Hematopoietic multipotent progenitor cell (in vitro differentiated cells): ENCODE measurements at regions not wholly inside any gene's neighbourhood (a gene's known extent, or its start where the extent isn't known, plus 50 kb on each side); places are given as distances from the start of the nearest gene placed in this dataset.
"Not testable (repeated sequence)": the region's sequence is repeated elsewhere in the genome, so short reads cannot be mapped to it uniquely, and the experiment has no call there.

Source experiments
- DNase-seq, 3 donors: peaks; one replicate each; pipeline ENCODE4 v3.0.0-alpha.2; 2011 to 2015; ENCODE audit warnings: low read depth in 2 of 3, low spot score in 2 of 3

DNA sequence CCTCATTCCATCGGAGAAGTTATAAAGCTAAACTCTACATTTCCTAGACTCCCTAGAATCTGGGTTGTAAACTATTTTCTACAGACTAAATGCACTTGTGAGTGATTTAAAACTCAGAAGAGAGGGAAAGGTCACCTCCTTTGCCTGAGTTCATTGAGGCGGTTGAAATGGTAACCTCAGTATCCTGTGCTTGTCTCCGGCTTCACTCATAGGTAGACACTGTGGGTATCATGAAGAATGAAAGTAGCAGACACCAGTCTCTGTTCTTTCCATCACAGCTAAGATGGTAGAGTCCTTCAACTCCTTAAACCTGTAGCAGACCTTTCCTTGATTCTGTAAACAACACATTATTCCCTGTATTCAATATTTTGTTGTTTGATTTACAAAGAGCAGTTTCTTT lies 291.3 kb upstream of the ANKRD50 start:
- no peak for DNase-seq

- no peak for DNase-seq
These were observed 285.5 kb upstream of the ANKRD50 start for GRCh38 chr4:124997991-124998390.

GRCh38 chr4:124997124-124997523 lies 284.6 kb upstream of the ANKRD50 start:
- no peak for DNase-seq

DNA sequence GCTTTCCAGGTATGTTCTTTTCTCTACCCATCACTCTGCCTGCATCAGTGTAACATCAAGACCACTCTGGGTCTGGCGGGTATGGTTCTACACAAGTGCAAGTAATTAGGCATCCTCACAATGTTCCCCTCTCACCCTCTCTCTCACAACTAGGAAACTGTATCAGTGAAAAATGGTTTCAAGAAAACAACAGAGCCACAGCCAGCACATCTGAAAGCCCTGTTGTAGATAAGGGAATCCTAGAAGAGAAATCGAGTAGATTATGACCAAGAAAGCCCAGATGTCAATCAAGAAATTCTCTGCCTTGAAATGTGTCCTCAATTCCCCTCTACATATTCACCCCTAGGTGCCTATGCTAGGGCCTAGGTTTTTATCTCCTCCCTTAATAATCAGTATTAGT lies 281.3 kb upstream of the ANKRD50 start:
- no peak for DNase-seq

DNA sequence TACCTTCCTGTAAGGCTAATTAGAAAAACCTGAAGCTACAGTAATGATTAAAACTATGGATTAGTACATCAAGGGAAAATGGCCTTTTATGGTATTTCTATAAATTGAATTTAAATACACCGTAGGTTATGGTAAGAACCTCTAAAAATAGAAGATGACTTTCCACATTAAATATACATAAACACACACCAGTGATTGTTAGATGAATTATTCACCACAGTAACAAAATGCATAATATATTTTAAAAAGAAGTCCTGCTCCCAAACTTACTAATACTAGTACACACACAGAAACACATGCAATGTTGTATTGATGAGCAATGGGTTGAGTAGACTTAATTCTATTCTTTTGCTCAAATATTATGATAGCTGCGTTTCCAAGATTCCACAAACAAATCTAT lies 277.9 kb upstream of the ANKRD50 start:
- DNase-seq, result no peak

- DNase-seq, result no peak
These were observed 267.8 kb upstream of the ANKRD50 start for GRCh38 chr4:124980276-124980752.

- not testable (repeated sequence) for DNase-seq
These were observed 266.0 kb upstream of the ANKRD50 start for GRCh38 chr4:124978536-124978935.

DNA sequence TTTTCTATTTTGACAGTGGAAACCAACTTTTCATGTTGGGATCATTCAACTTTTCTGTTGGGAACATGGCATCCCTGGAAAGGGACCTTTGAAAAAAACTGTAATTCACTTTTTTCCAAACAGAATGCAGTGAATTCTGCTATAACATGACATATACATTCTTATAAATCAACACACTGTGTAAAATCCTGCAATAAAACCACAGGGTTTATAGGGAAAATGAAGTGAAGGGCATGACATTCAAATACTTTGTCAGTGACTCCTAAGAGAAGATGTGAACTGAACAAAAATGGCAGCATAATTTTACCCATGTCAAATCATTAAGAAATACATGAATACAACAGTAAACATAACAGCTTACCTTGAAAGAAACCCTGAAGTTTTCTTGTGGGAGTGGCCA lies 264.5 kb upstream of the ANKRD50 start:
- DNase-seq, result no peak

- DNase-seq, result no peak
These were observed 261.6 kb upstream of the ANKRD50 start for GRCh38 chr4:124974152-124974551.

GRCh38 chr4:124973716-124974115 lies 261.2 kb upstream of the ANKRD50 start:
- no peak for DNase-seq

- DNase-seq, result no peak
These were observed 257.5 kb upstream of the ANKRD50 start for GRCh38 chr4:124970011-124970410.

GRCh38 chr4:124965497-124965891 lies 253.0 kb upstream of the ANKRD50 start:
- no peak for DNase-seq

GRCh38 chr4:124964852-124965496 lies 252.4 kb upstream of the ANKRD50 start:
- no peak for DNase-seq

- DNase-seq, result no peak
These were observed 251.7 kb upstream of the ANKRD50 start for GRCh38 chr4:124964251-124964650.

DNA sequence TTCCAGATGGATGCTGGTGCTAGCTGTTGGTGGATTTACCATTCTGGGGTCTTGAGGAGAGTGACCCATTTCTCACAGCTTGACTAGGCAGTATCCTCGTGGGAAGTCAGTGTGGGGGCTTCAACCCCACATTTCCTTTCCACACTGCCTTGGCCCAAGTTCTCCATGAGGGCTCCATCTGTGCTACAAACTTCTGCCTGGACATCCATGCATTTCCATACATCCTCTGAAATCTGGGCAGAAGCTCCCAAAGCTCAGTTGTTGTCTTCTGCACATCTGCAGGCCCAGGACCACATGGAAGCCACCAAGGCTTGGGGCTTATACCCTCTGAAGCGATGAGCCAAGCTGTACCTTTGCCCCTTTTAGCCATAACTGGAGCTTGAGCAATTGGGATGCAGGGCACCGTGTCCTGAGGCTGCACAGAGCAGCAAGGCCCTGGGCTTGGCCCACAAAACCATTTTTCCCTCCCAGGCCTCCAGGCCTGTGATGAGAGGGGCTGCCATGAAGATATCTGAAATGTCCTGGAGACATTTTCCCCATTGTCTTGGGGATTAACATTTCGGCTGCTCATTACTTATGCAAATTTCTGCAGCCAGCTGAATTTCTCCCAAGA lies 248.7 kb upstream of the ANKRD50 start:
- no peak for DNase-seq

DNA sequence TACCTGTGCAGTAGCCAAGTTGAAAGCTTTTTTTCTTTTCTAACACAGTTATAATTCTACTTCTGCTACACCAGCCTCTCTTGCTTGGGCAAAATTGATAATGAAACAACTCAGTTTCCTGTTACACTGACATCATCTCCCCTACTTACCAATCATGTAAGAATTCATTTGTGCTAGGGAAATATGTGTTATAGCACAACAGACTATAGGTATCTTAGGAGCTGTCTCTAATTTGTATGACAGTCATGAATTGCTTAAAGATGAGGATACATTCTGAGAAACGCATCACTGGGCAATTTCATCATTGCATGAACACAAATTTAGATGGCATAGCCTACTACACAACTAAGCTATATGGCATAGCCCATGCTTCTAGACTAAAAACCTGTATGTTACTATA lies 246.3 kb upstream of the ANKRD50 start:
- DNase-seq, result no peak

DNA sequence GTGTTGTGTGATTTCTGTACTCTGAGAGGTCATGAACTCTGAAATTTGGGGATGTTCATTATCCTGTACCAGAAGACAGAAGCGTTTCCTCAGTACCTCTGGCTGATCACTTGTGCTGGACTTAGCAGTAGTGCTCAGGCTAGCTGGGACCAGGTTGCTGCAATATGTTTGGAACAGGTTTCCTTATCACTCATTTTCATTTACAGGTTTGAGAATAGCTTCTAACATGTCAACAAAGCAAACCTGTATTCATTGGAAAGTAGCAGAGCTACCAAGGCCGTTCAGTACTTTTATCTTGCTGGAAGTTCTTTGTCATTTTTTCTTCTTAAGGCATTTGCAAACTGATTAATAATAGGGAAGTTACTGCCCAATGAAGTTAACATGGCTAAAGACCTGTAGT lies 242.9 kb upstream of the ANKRD50 start:
- no peak for DNase-seq

DNA sequence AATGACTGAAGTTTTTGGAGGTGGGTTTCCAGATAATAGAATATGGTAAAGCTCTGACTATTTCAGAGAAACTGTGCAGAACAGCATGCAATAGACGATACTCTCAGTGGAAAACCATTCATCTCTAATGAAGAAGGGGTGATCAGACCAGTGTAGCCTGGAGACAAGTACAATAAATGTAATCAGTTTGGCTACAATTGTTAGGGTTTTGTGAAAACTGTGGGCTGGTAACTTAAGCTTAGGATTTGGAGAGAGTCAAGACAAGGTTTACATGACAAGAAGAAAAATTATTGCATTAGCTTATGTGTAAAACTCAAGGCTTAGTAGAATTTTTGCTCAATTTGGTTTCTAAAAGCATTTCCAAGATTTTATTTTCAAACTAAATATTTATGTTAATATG lies 241.5 kb upstream of the ANKRD50 start:
- DNase-seq, result no peak

DNA sequence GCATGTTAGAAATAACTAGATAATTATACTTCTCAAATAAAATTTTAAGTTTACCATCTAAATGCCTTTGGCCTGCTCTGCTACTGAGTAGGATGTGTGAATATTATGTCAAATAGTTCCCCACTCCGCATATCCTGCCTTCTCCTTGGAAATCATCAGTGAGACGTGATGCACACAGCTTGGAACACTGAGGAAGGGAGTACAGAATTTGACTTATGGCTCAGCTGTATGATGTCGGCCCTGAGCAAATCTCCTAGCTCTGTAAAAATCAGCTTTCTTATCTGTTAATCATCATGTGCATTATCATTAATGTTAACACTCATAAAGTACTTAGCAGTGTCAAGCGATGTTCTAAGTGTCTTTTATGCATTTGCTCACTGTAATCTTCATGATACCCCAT lies 241.0 kb upstream of the ANKRD50 start:
- no peak for DNase-seq

DNA sequence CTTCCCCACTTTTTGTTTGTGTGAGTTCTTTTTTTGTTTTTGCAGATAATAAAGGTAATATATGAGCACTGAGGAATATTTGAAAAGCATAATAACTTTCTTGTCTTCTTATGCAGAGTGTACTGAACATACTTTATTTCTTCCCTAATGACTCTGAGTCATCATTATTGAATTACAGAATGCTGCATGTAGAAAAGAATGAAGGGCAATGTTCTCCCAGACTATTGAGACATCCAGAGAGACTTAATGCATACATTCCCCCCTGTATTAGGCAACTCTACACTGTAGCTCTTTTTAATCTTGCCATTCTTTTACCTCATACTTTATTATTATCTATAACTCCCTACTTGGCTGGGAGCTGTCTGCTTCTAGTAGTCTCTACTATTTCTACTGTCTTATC lies 240.5 kb upstream of the ANKRD50 start:
- no peak for DNase-seq

DNA sequence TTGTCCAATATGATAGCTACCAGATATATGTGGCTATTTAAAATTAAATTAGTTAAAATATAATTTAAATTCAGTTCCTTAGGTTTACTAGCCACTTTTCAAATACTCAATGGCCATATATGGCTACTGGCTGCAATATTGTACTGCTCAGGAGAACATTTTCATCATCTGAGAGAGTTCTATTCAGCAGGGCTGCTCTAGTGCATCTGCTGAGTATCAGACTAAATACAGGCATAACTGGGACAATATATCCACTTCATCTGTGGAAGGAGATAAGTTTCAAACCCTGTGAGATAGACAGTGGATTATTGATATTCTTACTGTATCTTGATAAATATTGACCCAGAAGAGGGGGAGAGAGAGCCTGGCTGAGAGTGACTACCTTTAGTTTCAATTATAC lies 240.1 kb upstream of the ANKRD50 start:
- DNase-seq, result no peak

GRCh38 chr4:124948976-124949597 lies 236.6 kb upstream of the ANKRD50 start:
- no peak for DNase-seq
